Rectal smooth muscle tissue (tissue), 1 donor: ENCODE measurements at regions not wholly inside any gene's neighbourhood (a gene's known extent, or its start where the extent isn't known, plus 50 kb on each side); places are given as distances from the start of the nearest gene placed in this dataset.
"Not testable (repeated sequence)": the region's sequence is repeated elsewhere in the genome, so short reads cannot be mapped to it uniquely, and the experiment has no call there.

ENCODE experiments used
- H3K27ac ChIP-seq: one replicate; pipeline ENCODE4 v1.7.0; 2013; ENCODE audit warnings: low read depth, low read length, inconsistent platforms
- H3K27me3 ChIP-seq: one replicate; pipeline ENCODE4 v1.7.0; 2013; ENCODE audit warnings: low read length; ENCODE audit not compliant: control insufficient read depth, insufficient read depth
- H3K36me3 ChIP-seq: one replicate; pipeline ENCODE4 v1.7.0; 2013; ENCODE audit warnings: low read length; ENCODE audit not compliant: control insufficient read depth, insufficient read depth
- H3K4me1 ChIP-seq: one replicate; pipeline ENCODE4 v1.7.0; 2013; ENCODE audit warnings: low read length; ENCODE audit not compliant: control insufficient read depth, insufficient read depth
- H3K4me3 ChIP-seq: one replicate; pipeline ENCODE4 v1.7.0; 2013; ENCODE audit warnings: low read length
- H3K9ac ChIP-seq: one replicate; pipeline ENCODE4 v1.7.0; 2013; ENCODE audit warnings: low read length

GRCh38 chr14:49961270-49962222 is 68.7 kb downstream of the ARF6 start:
- H3K4me1 ChIP-seq, result no peaks in the 10 kb centered on the region
- H3K4me3 ChIP-seq, result no peak overlapping the region
- no peaks in the 10 kb centered on the region for H3K36me3 ChIP-seq
- no peak overlapping the region for H3K27ac ChIP-seq
- H3K9ac ChIP-seq, result no peak overlapping the region
- H3K27me3 ChIP-seq, result no peaks in the 10 kb centered on the region

- H3K27ac ChIP-seq, result no peak overlapping the region
- no peak overlapping the region for H3K4me3 ChIP-seq
- H3K36me3 ChIP-seq, result no peaks in the 10 kb centered on the region
- H3K27me3 ChIP-seq, result no peaks in the 10 kb centered on the region
- H3K9ac ChIP-seq, result no peak overlapping the region
- H3K4me1 ChIP-seq, result no peaks in the 10 kb centered on the region
Measured at GRCh38 chr14:49962621-49963020, 69.7 kb downstream of the ARF6 start.

DNA sequence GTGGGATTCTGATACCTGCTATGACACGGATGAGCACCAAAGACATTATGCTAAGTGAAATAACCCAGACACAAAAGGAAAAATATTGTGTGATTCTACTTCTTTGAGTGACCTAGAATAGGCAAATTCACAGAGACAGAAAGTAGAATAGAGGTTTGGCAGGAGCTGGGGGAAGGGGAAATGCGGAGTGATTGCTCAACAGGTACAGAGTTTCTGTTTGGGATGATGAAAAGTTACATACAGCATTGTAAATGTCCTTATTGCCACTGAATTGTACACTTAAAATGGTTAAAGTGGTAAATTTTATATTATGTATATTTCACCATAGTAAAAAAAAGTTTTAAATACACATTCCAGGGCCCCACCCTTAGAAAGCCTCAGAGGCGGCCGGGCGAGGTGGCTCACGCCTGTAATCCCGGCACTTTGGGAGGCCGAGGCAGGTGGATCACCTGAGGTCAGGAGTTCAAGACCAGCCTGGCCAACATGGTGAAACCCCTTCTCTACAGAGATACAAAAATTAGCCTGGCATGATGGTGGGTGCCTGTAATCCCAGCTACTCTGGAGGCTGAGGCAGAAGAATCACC is 72.3 kb downstream of the ARF6 start:
- not testable (repeated sequence) for H3K27me3 ChIP-seq, H3K27ac ChIP-seq, H3K4me1 ChIP-seq, H3K36me3 ChIP-seq, H3K4me3 ChIP-seq, H3K9ac ChIP-seq

DNA sequence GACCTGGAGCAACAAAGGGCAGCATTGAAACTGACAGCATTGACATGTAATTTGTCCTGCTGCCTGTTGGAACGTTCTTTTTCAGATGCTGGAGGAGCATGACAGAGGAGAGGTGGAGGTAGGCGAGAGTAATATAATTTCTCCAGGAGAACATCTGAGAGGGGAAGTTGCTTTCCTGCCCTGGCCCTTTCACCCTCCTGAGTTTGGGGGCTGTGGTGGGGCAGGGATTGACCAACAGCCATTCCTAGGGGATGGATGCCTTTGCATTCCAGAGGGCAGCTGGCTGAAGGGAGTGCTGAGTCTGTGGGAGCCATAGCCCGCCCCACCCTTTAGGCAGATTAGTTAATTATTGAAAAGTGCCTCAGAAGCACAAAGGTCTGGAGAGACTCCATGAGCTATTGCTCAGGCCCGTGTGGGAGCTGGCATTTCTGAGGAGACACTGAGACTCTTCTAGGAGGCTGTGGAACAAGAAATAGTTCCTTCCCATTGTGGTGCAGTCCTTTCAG is 73.5 kb downstream of the ARF6 start:
- no peaks in the 10 kb centered on the region for H3K27me3 ChIP-seq
- H3K4me3 ChIP-seq, result no peak overlapping the region
- no peaks in the 10 kb centered on the region for H3K4me1 ChIP-seq
- H3K9ac ChIP-seq, result no peak overlapping the region
- H3K36me3 ChIP-seq, result no peaks in the 10 kb centered on the region
- no peak overlapping the region for H3K27ac ChIP-seq

DNA sequence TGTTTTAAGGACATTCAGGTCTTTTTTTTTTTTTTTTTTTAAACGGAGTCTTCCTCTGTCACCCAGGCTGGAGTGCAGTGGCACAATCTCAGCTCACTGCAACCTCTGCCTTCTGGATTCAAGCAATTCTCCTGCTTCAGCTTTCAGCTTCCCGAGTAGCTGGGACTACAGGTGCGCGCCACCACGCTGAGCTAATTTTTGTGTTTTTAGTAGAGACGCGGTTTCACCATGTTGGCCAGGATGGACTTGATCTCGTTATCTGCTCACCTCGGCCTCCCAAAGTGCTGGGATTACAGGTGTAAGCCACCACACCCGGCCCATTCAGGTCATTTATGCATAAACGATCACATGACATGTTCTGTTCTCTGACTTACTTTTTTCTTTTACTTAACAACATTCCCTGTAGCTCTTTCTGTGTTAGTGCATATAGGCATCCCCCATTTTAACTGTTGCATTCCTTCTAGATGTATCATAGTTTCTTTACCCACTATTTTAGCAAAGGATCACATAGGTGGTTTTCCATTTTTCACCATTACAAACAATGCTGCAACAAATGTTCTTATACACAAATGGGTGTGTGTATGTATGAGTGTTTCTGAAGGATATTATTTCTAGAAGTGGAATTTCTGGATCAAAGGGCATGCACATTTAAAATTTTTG is 74.2 kb downstream of the ARF6 start:
- H3K36me3 ChIP-seq, result no peaks in the 10 kb centered on the region
- no peak overlapping the region for H3K4me3 ChIP-seq
- peaks cover under 1% of the 10 kb centered on the region for H3K4me1 ChIP-seq
- H3K27me3 ChIP-seq, result no peaks in the 10 kb centered on the region
- no peak overlapping the region for H3K27ac ChIP-seq
- no peak overlapping the region for H3K9ac ChIP-seq

- Histone ChIP-seq H3K36me3 (no peaks in the 10 kb centered on the region), H3K9ac (peak overlapping the region; percentile 62), H3K4me1 (peaks cover 13% of the 10 kb centered on the region), H3K27ac (peak overlapping the region; percentile 27), H3K4me3 (no peak overlapping the region), H3K27me3 (no peaks in the 10 kb centered on the region)
Measured at GRCh38 chr14:49969961-49970360, 77.1 kb downstream of the ARF6 start.

GRCh38 chr14:49970474-49971147 is 77.7 kb downstream of the ARF6 start:
- peak overlapping the region; percentile 2 for H3K4me3 ChIP-seq
- H3K27ac ChIP-seq, result peak overlapping the region; percentile 27
- peaks cover 13% of the 10 kb centered on the region for H3K4me1 ChIP-seq
- H3K27me3 ChIP-seq, result no peaks in the 10 kb centered on the region
- peak overlapping the region; percentile 62 for H3K9ac ChIP-seq
- H3K36me3 ChIP-seq, result no peaks in the 10 kb centered on the region

- H3K4me1 ChIP-seq, result peaks cover 13% of the 10 kb centered on the region
- H3K27ac ChIP-seq, result peak overlapping the region; percentile 44
- no peak overlapping the region for H3K9ac ChIP-seq
- H3K36me3 ChIP-seq, result no peaks in the 10 kb centered on the region
- no peaks in the 10 kb centered on the region for H3K27me3 ChIP-seq
- H3K4me3 ChIP-seq, result peak overlapping the region; percentile 2
Measured at GRCh38 chr14:49971156-49972130, 78.6 kb downstream of the ARF6 start.

DNA sequence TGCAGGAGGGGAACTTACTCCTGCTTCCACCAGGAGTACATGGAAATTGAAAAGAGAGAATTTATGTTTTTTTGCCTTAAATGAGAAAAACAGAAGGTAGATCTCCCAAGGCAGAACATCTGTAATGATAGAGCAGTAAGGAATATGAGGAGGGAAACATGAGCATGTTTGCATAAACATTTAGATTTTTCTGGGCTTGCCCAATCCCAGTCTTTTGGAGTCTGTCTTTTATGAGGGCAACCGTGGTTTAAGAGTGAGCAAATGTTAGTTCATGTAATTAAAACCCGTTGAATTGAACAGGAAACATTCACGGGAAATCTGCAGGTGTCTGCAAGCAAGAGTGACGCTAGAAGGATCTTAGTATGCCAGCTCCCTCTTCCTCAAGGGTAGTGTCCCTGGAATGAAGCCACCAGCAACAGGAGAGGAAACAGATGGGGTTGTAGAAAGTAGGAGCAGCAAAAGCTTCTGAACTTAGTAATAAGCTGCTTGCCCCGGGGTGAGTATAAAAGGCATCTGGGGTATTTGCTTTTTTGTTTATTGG is 79.3 kb downstream of the ARF6 start:
- Histone ChIP-seq H3K4me1 (peaks cover 13% of the 10 kb centered on the region), H3K9ac (no peak overlapping the region), H3K4me3 (peak overlapping the region; percentile 11)

GRCh38 chr14:49972823-49973222 is 79.9 kb downstream of the ARF6 start:
- peaks cover 13% of the 10 kb centered on the region for H3K4me1 ChIP-seq
- H3K9ac ChIP-seq, result no peak overlapping the region
- H3K4me3 ChIP-seq, result peak overlapping the region; percentile 11

More for the DNA sequence above, 79.3 kb downstream of the ARF6 start:
- Histone ChIP-seq H3K27me3 (no peaks in the 10 kb centered on the region), H3K36me3 (no peaks in the 10 kb centered on the region), H3K27ac (peak overlapping the region; percentile 67)

GRCh38 chr14:49975276-49975675 is 82.4 kb downstream of the ARF6 start:
- H3K36me3 ChIP-seq, result no peaks in the 10 kb centered on the region
- H3K9ac ChIP-seq, result no peak overlapping the region
- peak overlapping the region; percentile 45 for H3K27ac ChIP-seq
- H3K4me1 ChIP-seq, result peaks cover 14% of the 10 kb centered on the region
- no peaks in the 10 kb centered on the region for H3K27me3 ChIP-seq
- no peak overlapping the region for H3K4me3 ChIP-seq

More at GRCh38 chr14:49972823-49973222, 79.9 kb downstream of the ARF6 start:
- H3K27me3 ChIP-seq, result no peaks in the 10 kb centered on the region
- H3K27ac ChIP-seq, result peak overlapping the region; percentile 67
- no peaks in the 10 kb centered on the region for H3K36me3 ChIP-seq
